ENCODE measurements at regions not wholly inside any gene's neighbourhood (a gene's known extent, or its start where the extent isn't known, plus 50 kb on each side); places are given as distances from the start of the nearest gene placed in this dataset.

DNA sequence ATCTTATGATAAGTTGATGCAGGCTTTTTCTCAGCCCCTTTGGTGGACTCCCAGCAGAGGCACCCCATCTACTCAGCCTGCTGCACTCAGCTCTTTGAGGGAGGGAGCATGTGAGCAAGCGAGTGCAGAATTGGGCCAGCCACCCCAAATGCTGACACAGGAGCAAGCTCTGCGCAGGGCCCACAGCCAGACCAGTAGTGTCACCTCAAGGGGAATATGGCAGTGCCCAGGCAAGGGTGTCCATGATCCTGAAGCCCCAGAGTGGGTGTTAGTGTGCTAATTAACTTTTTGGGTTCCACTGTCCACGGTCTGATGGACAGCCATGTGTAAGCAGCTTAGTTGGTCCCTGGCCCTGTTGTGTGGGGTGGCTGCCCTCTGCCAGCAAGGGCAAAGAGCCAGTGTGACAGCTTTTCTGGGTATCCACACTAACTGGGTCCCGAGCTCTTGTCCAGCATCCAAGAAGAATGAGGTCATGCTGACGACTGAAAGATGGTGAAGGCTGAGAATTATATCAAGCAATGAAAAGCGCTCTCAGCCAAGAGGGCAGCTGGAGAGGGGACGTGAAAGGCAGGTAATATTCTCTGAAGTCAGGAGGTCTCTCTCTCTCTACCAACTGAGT is 898.3 kb upstream of the PCDH9 start:
- TF ChIP-seq, protein P1, sequence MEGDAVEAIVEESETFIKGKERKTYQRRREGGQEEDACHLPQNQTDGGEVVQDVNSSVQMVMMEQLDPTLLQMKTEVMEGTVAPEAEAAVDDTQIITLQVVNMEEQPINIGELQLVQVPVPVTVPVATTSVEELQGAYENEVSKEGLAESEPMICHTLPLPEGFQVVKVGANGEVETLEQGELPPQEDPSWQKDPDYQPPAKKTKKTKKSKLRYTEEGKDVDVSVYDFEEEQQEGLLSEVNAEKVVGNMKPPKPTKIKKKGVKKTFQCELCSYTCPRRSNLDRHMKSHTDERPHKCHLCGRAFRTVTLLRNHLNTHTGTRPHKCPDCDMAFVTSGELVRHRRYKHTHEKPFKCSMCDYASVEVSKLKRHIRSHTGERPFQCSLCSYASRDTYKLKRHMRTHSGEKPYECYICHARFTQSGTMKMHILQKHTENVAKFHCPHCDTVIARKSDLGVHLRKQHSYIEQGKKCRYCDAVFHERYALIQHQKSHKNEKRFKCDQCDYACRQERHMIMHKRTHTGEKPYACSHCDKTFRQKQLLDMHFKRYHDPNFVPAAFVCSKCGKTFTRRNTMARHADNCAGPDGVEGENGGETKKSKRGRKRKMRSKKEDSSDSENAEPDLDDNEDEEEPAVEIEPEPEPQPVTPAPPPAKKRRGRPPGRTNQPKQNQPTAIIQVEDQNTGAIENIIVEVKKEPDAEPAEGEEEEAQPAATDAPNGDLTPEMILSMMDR (IDR thresholded peaks at IDR 0.05; ENCODE audit: low read depth, low read length, missing input control): no peak
- TF ChIP-seq, protein P2, sequence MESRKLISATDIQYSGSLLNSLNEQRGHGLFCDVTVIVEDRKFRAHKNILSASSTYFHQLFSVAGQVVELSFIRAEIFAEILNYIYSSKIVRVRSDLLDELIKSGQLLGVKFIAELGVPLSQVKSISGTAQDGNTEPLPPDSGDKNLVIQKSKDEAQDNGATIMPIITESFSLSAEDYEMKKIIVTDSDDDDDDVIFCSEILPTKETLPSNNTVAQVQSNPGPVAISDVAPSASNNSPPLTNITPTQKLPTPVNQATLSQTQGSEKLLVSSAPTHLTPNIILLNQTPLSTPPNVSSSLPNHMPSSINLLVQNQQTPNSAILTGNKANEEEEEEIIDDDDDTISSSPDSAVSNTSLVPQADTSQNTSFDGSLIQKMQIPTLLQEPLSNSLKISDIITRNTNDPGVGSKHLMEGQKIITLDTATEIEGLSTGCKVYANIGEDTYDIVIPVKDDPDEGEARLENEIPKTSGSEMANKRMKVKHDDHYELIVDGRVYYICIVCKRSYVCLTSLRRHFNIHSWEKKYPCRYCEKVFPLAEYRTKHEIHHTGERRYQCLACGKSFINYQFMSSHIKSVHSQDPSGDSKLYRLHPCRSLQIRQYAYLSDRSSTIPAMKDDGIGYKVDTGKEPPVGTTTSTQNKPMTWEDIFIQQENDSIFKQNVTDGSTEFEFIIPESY (IDR thresholded peaks at IDR 0.05): no peak
- no peak for TF ChIP-seq JUND (IDR thresholded peaks at IDR 0.05)
- TF ChIP-seq, protein P3, sequence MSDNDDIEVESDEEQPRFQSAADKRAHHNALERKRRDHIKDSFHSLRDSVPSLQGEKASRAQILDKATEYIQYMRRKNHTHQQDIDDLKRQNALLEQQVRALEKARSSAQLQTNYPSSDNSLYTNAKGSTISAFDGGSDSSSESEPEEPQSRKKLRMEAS (IDR thresholded peaks at IDR 0.05): no peak
